ENCODE measurements at regions not wholly inside any gene's neighbourhood (a gene's known extent, or its start where the extent isn't known, plus 50 kb on each side); places are given as distances from the start of the nearest gene placed in this dataset.

GRCh38 chr6:139496654-139497344, 122.4 kb upstream of the CITED2 start:
- TF ChIP-seq CTCF (IDR thresholded peaks at IDR 0.05; ENCODE audit: control extremely low read depth, extremely low read depth, low read depth, missing control alignments), result no peak
- DNase-seq (ENCODE audit: extremely low spot score), result no peak
- POLR2A ChIA-PET, result no interaction called here
- CTCF ChIA-PET, result interaction anchor here (2.8 kb wide), 1 partner anchor 10 kb away, joined by 10 read pairs; no protein-coding TSS in a partner anchor

- DNase-seq (ENCODE audit: extremely low spot score), result no peak
- ChIA-PET CTCF (no interaction called here), POLR2A (no interaction called here)
- TF ChIP-seq CTCF (IDR thresholded peaks at IDR 0.05; ENCODE audit: control extremely low read depth, extremely low read depth, low read depth, missing control alignments), result no peak
These were observed 120.0 kb upstream of the CITED2 start for GRCh38 chr6:139494376-139494990.

- no peak for DNase-seq (ENCODE audit: extremely low spot score)
- no peak for TF ChIP-seq CTCF (IDR thresholded peaks at IDR 0.05; ENCODE audit: control extremely low read depth, extremely low read depth, low read depth, missing control alignments)
- ChIA-PET POLR2A (no interaction called here), CTCF (interaction anchor here (1.1 to 1.4 kb wide), 3 partner anchors 13 to 120 kb away, joined by 3 read pairs; no protein-coding TSS in a partner anchor)
These were observed 116.0 kb upstream of the CITED2 start for GRCh38 chr6:139490482-139490881.

GRCh38 chr6:139486476-139486799, 112.0 kb upstream of the CITED2 start:
- no peak for DNase-seq (ENCODE audit: extremely low spot score)
- CTCF ChIA-PET, result interaction anchor here (1.1 to 2.4 kb wide), 2 partner anchors 11 to 18 kb away, joined by 3 to 10 read pairs; no protein-coding TSS in a partner anchor
- TF ChIP-seq CTCF (IDR thresholded peaks at IDR 0.05; ENCODE audit: control extremely low read depth, extremely low read depth, low read depth, missing control alignments), result no peak
- POLR2A ChIA-PET, result no interaction called here

GRCh38 chr6:139485742-139486475, 111.5 kb upstream of the CITED2 start:
- DNase-seq (ENCODE audit: extremely low spot score), result no peak
- TF ChIP-seq CTCF (IDR thresholded peaks at IDR 0.05; ENCODE audit: control extremely low read depth, extremely low read depth, low read depth, missing control alignments), result no peak
- CTCF ChIA-PET, result interaction anchor here (0.7 to 2.4 kb wide), 2 partner anchors 11 to 24 kb away, joined by 3 to 10 read pairs; no protein-coding TSS in a partner anchor
- POLR2A ChIA-PET, result no interaction called here

GRCh38 chr6:139485185-139485584, 110.7 kb upstream of the CITED2 start:
- no peak for TF ChIP-seq CTCF (IDR thresholded peaks at IDR 0.05; ENCODE audit: control extremely low read depth, extremely low read depth, low read depth, missing control alignments)
- ChIA-PET POLR2A (no interaction called here), CTCF (interaction anchor here (2.4 kb wide), 1 partner anchor 12 kb away, joined by 10 read pairs; no protein-coding TSS in a partner anchor)
- no peak for DNase-seq (ENCODE audit: extremely low spot score)
